ENCODE measurements at regions not wholly inside any gene's neighbourhood (a gene's known extent, or its start where the extent isn't known, plus 50 kb on each side); places are given as distances from the start of the nearest gene placed in this dataset.

- no peak for TF ChIP-seq CTCF (conservative IDR thresholded peaks at IDR 0.05; ENCODE audit: low read length)
- H3K4me3 ChIP-seq (ENCODE audit: low read length) = no peak overlapping the region
- DNase-seq (ENCODE audit: low read depth) = peak; percentile 64
Observed at GRCh38 chr4:124343661-124344171, 368.8 kb downstream of the ANKRD50 start.

- no peak for TF ChIP-seq CTCF (conservative IDR thresholded peaks at IDR 0.05; ENCODE audit: low read length)
- H3K4me3 ChIP-seq (ENCODE audit: low read length) = no peak overlapping the region
- no peak for DNase-seq (ENCODE audit: low read depth)
Observed at GRCh38 chr4:124372916-124373315, 339.6 kb downstream of the ANKRD50 start.

- H3K4me3 ChIP-seq (ENCODE audit: low read length) = no peak overlapping the region
- DNase-seq (ENCODE audit: low read depth) = peak; percentile 2
- TF ChIP-seq CTCF (conservative IDR thresholded peaks at IDR 0.05; ENCODE audit: low read length) = no peak
Observed at GRCh38 chr4:124386163-124386562, 326.4 kb downstream of the ANKRD50 start.

GRCh38 chr4:124386648-124387047, 325.9 kb downstream of the ANKRD50 start:
- no peak for TF ChIP-seq CTCF (conservative IDR thresholded peaks at IDR 0.05; ENCODE audit: low read length)
- no peak overlapping the region for H3K4me3 ChIP-seq (ENCODE audit: low read length)
- no peak for DNase-seq (ENCODE audit: low read depth)

- H3K4me3 ChIP-seq (ENCODE audit: low read length) = no peak overlapping the region
- no peak for DNase-seq (ENCODE audit: low read depth)
- no peak for TF ChIP-seq CTCF (conservative IDR thresholded peaks at IDR 0.05; ENCODE audit: low read length)
Observed at GRCh38 chr4:124389591-124389990, 322.9 kb downstream of the ANKRD50 start.

- no peak for TF ChIP-seq CTCF (conservative IDR thresholded peaks at IDR 0.05; ENCODE audit: low read length)
Observed at GRCh38 chr4:124390861-124391260, 321.7 kb downstream of the ANKRD50 start.

GRCh38 chr4:124396333-124396732, 316.2 kb downstream of the ANKRD50 start:
- TF ChIP-seq CTCF (conservative IDR thresholded peaks at IDR 0.05; ENCODE audit: low read length) = no peak
- no peak for DNase-seq (ENCODE audit: low read depth)
- H3K4me3 ChIP-seq (ENCODE audit: low read length) = no peak overlapping the region

More at GRCh38 chr4:124390861-124391260, 321.7 kb downstream of the ANKRD50 start:
- H3K4me3 ChIP-seq (ENCODE audit: low read length) = no peak overlapping the region
- no peak for DNase-seq (ENCODE audit: low read depth)
